ENCODE measurements at regions not wholly inside any gene's neighbourhood (a gene's known extent, or its start where the extent isn't known, plus 50 kb on each side); places are given as distances from the start of the nearest gene placed in this dataset.

- Histone ChIP-seq H3K27me3 (ENCODE audit: insufficient read depth, low read length) (no peaks in the 10 kb centered on the region), H3K9me2 (ENCODE audit: low read depth, low read length) (no peaks in the 10 kb centered on the region), H2AFZ (ENCODE audit: low read length) (no peak overlapping the region), H3K79me2 (ENCODE audit: insufficient read depth, low read length) (no peaks in the 10 kb centered on the region), H3K4me2 (ENCODE audit: low read length) (no peak overlapping the region), H3K27ac (ENCODE audit: low read depth, low read length, poor library complexity, severe bottlenecking) (no peak overlapping the region), H4K20me1 (ENCODE audit: insufficient read depth, low read length) (no peaks in the 10 kb centered on the region), H3F3A (ENCODE audit: insufficient read depth, low read length) (no peaks in the 10 kb centered on the region), H3K36me3 (ENCODE audit: insufficient read depth, low read length) (no peaks in the 10 kb centered on the region), H3K4me1 (ENCODE audit: insufficient read depth, low read length, severe bottlenecking) (no peaks in the 10 kb centered on the region), H3K9me3 (ENCODE audit: low read length) (no peaks in the 10 kb centered on the region), H3K9ac (ENCODE audit: low read length) (no peak overlapping the region), H3K4me3 (ENCODE audit: low read depth, low read length, poor library complexity, severe bottlenecking) (no peak overlapping the region)
- TF ChIP-seq EZH2 (IDR thresholded peaks at IDR 0.05; ENCODE audit: borderline replicate concordance, low read length): no peak
These were observed 61.6 kb upstream of the GZMB start for GRCh38 chr14:24695265-24696241.

DNA sequence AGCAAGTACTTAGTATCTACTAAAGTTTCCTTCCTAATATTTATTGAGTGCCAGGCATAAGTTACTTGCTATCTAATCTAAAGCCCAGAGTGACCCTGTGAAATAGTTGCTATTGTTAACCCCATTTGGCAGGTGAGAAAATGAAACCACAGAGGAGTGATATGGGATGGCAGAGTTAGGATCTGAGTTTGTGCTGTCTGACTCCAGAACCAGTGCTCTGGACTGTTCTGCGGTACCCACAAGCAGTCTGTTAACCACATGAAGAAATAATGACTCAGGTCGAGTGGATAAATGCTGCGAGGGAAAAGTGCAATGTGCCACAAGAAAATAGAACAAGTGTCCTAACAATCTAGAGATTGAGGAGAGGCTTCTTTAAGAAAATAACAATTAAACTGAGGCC, 60.7 kb upstream of the GZMB start:
- no peaks in the 10 kb centered on the region for H3K4me1 ChIP-seq (ENCODE audit: insufficient read depth, low read length, severe bottlenecking)
- no peak overlapping the region for H2AFZ ChIP-seq (ENCODE audit: low read length)
- no peaks in the 10 kb centered on the region for H3F3A ChIP-seq (ENCODE audit: insufficient read depth, low read length)
- no peak overlapping the region for H3K27ac ChIP-seq (ENCODE audit: low read depth, low read length, poor library complexity, severe bottlenecking)
- H4K20me1 ChIP-seq (ENCODE audit: insufficient read depth, low read length): no peaks in the 10 kb centered on the region
- H3K9ac ChIP-seq (ENCODE audit: low read length): no peak overlapping the region
- no peaks in the 10 kb centered on the region for H3K9me2 ChIP-seq (ENCODE audit: low read depth, low read length)
- H3K36me3 ChIP-seq (ENCODE audit: insufficient read depth, low read length): no peaks in the 10 kb centered on the region
- no peak overlapping the region for H3K4me3 ChIP-seq (ENCODE audit: low read depth, low read length, poor library complexity, severe bottlenecking)
- H3K27me3 ChIP-seq (ENCODE audit: insufficient read depth, low read length): no peaks in the 10 kb centered on the region
- H3K4me2 ChIP-seq (ENCODE audit: low read length): no peak overlapping the region
- H3K9me3 ChIP-seq (ENCODE audit: low read length): no peaks in the 10 kb centered on the region
- H3K79me2 ChIP-seq (ENCODE audit: insufficient read depth, low read length): no peaks in the 10 kb centered on the region
- TF ChIP-seq, protein P1, sequence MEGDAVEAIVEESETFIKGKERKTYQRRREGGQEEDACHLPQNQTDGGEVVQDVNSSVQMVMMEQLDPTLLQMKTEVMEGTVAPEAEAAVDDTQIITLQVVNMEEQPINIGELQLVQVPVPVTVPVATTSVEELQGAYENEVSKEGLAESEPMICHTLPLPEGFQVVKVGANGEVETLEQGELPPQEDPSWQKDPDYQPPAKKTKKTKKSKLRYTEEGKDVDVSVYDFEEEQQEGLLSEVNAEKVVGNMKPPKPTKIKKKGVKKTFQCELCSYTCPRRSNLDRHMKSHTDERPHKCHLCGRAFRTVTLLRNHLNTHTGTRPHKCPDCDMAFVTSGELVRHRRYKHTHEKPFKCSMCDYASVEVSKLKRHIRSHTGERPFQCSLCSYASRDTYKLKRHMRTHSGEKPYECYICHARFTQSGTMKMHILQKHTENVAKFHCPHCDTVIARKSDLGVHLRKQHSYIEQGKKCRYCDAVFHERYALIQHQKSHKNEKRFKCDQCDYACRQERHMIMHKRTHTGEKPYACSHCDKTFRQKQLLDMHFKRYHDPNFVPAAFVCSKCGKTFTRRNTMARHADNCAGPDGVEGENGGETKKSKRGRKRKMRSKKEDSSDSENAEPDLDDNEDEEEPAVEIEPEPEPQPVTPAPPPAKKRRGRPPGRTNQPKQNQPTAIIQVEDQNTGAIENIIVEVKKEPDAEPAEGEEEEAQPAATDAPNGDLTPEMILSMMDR (IDR thresholded peaks at IDR 0.05; ENCODE audit: low read length): no peak

DNA sequence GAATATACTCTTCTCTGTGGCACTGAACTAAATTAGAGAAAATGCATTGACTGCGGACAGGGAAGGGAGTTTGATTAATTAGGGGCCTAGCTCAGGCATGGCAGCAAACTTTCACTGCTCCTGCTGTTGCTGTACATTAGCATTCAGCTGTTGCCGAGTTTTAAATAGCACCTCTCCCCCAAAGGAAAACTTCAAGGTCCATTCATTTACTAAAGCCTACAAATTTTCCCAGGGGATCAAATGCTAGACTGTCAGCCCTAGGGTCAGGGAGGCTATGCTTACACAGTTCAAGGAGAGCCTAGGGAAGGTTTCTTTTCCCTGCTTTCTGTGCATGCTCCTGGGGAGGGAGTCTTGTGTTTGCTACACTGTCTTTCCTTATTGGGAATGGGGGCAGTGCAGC, 60.0 kb upstream of the GZMB start:
- Histone ChIP-seq H3K4me3 (ENCODE audit: low read depth, low read length, poor library complexity, severe bottlenecking) (no peak overlapping the region), H3K9me2 (ENCODE audit: low read depth, low read length) (no peaks in the 10 kb centered on the region), H3K79me2 (ENCODE audit: insufficient read depth, low read length) (no peaks in the 10 kb centered on the region), H3K4me1 (ENCODE audit: insufficient read depth, low read length, severe bottlenecking) (no peaks in the 10 kb centered on the region), H3K36me3 (ENCODE audit: insufficient read depth, low read length) (no peaks in the 10 kb centered on the region), H3K9ac (ENCODE audit: low read length) (no peak overlapping the region), H3K27me3 (ENCODE audit: insufficient read depth, low read length) (no peaks in the 10 kb centered on the region), H3K9me3 (ENCODE audit: low read length) (no peaks in the 10 kb centered on the region), H4K20me1 (ENCODE audit: insufficient read depth, low read length) (no peaks in the 10 kb centered on the region), H2AFZ (ENCODE audit: low read length) (no peak overlapping the region), H3K4me2 (ENCODE audit: low read length) (no peak overlapping the region), H3K27ac (ENCODE audit: low read depth, low read length, poor library complexity, severe bottlenecking) (no peak overlapping the region), H3F3A (ENCODE audit: insufficient read depth, low read length) (no peaks in the 10 kb centered on the region)
- no peak for TF ChIP-seq EZH2 (IDR thresholded peaks at IDR 0.05; ENCODE audit: borderline replicate concordance, low read length)
- TF ChIP-seq, protein P1 (IDR thresholded peaks at IDR 0.05; ENCODE audit: low read length): no peak

DNA sequence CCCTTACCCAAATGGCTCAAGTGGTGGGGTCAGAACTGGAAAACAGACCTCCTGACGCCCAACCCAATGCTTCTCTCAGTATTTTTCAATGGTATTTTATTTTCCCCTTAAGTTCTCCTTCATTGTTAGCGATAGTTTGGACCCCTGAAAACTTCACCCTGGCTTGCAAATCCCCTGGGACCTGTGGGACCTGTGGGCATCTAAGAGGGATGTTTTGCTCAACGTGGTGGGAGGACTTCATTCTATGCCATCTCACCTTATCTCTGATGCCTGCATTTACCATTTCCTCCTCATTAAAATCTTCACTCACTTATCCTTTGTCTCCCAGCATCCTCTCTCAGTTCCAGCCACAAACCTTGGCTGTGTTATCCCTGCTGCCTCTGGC, 59.4 kb upstream of the GZMB start:
- Histone ChIP-seq H3K9me3 (ENCODE audit: low read length) (no peaks in the 10 kb centered on the region), H3K9me2 (ENCODE audit: low read depth, low read length) (no peaks in the 10 kb centered on the region), H2AFZ (ENCODE audit: low read length) (no peak overlapping the region), H3K4me3 (ENCODE audit: low read depth, low read length, poor library complexity, severe bottlenecking) (no peak overlapping the region), H3K79me2 (ENCODE audit: insufficient read depth, low read length) (no peaks in the 10 kb centered on the region), H3K27me3 (ENCODE audit: insufficient read depth, low read length) (no peaks in the 10 kb centered on the region), H3K4me2 (ENCODE audit: low read length) (no peak overlapping the region), H3K36me3 (ENCODE audit: insufficient read depth, low read length) (no peaks in the 10 kb centered on the region), H3K9ac (ENCODE audit: low read length) (no peak overlapping the region), H3F3A (ENCODE audit: insufficient read depth, low read length) (no peaks in the 10 kb centered on the region), H3K4me1 (ENCODE audit: insufficient read depth, low read length, severe bottlenecking) (no peaks in the 10 kb centered on the region), H3K27ac (ENCODE audit: low read depth, low read length, poor library complexity, severe bottlenecking) (no peak overlapping the region), H4K20me1 (ENCODE audit: insufficient read depth, low read length) (no peaks in the 10 kb centered on the region)
- TF ChIP-seq EZH2 (IDR thresholded peaks at IDR 0.05; ENCODE audit: borderline replicate concordance, low read length): no peak
- TF ChIP-seq, protein P1 (IDR thresholded peaks at IDR 0.05; ENCODE audit: low read length): no peak

Measured in OCI-LY1 (cell line).